Inferior parietal cortex (tissue), 1 donor: ENCODE measurements at regions not wholly inside any gene's neighbourhood (a gene's known extent, or its start where the extent isn't known, plus 50 kb on each side); places are given as distances from the start of the nearest gene placed in this dataset.

ENCODE experiments used
- DNase-seq: peaks from one replicate; pipeline ENCODE4 v3.0.0-alpha.2; 2016; ENCODE audit errors: extremely low spot score

- DNase-seq = no peak
Measured at GRCh38 chr4:155085843-155086530, 122.4 kb upstream of the NPY2R start.

GRCh38 chr4:155094201-155094820 lies 114.1 kb upstream of the NPY2R start:
- DNase-seq = no peak

- DNase-seq = no peak
Measured at GRCh38 chr4:155099231-155099630, 109.2 kb upstream of the NPY2R start.

GRCh38 chr4:155106629-155107028 lies 101.8 kb upstream of the NPY2R start:
- no peak for DNase-seq

GRCh38 chr4:155107059-155107458 lies 101.4 kb upstream of the NPY2R start:
- no peak for DNase-seq

- no peak for DNase-seq
Measured at GRCh38 chr4:155114790-155115189, 93.6 kb upstream of the NPY2R start.

- DNase-seq = no peak
Measured at GRCh38 chr4:155119006-155119405, 89.4 kb upstream of the NPY2R start.

- no peak for DNase-seq
Measured at GRCh38 chr4:155120536-155120935, 87.9 kb upstream of the NPY2R start.

GRCh38 chr4:155122382-155122781 lies 86.1 kb upstream of the NPY2R start:
- no peak for DNase-seq

- no peak for DNase-seq
Measured at GRCh38 chr4:155134136-155134535, 74.3 kb upstream of the NPY2R start.

GRCh38 chr4:155140889-155141288 lies 67.5 kb upstream of the NPY2R start:
- DNase-seq = no peak

- DNase-seq = no peak
Measured at GRCh38 chr4:155143512-155143911, 64.9 kb upstream of the NPY2R start.
